Stimulated activated CD4-positive, alpha-beta T cell treated with anti-CD3 and anti-CD28 coated beads, Interleukin-1b, Interleukin-23, amount 100 ng/mL, for 48 hours (primary cell): ENCODE measurements at regions not wholly inside any gene's neighbourhood (a gene's known extent, or its start where the extent isn't known, plus 50 kb on each side); places are given as distances from the start of the nearest gene placed in this dataset.

Experiments
- DNase-seq: peaks from one replicate; pipeline ENCODE4 v3.0.0-alpha.2; 2020

DNA sequence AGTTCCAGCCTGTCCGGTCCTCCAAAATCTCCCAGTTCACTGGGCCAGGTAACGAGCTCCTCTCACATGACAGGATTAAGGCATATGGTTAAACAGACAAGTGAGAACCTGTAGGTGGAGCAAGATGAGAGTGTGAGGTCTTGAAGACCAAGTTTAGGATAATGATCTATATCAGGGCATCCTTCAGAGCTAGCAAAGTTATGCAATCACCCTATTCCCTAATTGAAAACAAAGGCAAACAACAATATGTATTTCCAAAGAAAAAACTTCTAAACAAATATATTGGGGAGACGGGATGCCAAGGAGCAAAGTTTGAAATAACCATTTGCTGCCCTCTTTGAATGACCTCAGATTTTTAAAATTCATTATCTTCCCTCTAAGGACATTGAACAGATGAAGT, 571.2 kb downstream of the BCL11B start:
- no peak for DNase-seq

DNA sequence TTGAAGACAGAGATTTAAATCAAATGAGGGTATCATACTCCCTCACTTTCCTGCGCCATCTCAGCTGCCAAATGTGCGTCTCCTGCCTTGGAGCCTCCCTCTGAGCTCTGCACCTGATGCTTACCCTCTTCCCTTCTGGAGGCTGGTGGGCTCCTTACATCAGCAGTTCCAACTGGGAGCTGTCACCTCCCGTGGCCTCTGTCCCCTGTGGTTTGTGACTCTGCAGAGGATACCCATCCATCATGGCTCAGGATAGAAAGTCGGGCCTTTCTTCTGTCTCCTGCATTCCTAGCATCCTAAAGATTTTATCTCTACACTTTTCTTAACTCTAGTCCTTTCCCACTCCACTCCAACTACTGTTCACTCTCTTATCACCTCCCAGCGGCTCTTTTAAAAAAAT, 570.6 kb downstream of the BCL11B start:
- no peak for DNase-seq

DNA sequence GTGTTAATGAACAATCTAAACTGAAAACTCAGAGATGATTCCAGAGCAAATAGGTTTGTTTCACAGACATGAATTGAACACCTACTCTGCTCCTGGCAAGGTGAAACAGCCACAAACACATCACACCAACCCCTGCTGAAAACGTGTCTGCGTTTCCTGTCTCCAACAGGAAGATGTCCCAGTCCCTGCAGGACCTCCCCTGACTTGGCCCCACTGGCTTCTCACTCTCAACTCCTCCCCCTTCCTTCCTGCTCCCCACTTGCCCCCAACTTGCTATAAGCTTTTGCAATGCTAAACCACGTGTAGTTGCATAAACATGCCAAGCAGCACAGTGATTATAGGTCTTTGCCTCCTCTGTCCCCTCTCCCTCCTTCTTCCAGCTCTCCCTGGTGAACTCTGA, 567.6 kb downstream of the BCL11B start:
- DNase-seq: no peak

- no peak for DNase-seq
Measured at GRCh38 chr14:98705871-98706300, 566.1 kb downstream of the BCL11B start.

DNA sequence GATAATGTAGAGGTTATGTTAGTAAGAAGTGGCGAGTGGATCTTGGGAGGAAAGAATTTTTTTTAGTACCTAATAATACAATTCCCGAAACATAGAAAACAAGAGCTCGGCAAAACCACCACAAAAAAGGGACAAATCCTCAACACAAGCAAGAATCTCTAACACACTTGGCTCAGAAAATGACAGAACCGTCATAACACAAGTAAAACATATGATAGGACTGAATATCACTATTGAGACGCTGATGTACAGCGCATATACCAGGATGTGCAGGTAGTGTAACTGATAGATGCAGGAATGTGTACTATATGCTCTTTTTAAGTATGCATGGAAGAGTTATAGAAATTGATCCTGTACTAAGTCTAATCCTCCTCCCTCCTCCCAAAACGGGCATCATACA, 564.5 kb downstream of the BCL11B start:
- no peak for DNase-seq

- DNase-seq: no peak
Measured at GRCh38 chr14:98708555-98708954, 563.4 kb downstream of the BCL11B start.

DNA sequence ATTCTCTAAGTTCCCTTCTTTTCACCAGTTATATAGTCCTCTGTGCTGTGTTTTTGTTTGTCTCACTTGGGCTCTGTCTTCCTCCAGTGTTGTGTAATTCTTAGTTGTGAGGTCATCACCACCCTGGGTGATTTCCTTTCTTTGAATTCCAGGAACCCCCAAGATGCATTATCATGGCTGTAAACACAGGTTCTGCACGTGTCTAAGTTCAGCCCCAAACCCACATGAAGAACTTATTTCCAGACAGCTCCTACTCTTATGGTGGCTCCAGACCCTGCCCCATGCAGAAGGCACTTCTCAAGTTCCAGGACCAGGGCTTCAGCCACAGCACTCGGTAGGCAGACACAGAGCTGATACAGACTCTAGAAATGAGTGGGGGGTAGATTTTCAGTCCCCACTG, 560.5 kb downstream of the BCL11B start:
- no peak for DNase-seq

GRCh38 chr14:98714626-98715425, 557.2 kb downstream of the BCL11B start:
- no peak for DNase-seq

DNA sequence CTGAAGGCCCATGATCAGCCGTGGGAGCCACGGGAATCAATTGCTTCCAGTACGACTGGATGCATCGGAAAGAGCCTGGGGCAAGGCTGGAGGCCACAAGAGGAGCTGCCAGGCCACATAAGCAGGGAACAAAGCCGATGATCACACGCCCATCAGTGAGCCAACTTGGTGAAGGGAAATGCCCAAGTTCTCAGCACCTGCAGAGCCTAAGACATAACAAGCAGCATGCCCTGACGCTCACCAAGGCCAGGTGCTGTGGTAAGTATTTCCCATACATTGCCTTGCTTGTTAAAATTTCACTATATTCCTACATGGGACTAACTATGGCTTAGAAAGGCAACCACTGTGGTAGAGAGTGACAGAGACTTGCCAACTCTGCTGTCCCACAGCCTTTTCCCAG, 555.9 kb downstream of the BCL11B start:
- DNase-seq: no peak

DNA sequence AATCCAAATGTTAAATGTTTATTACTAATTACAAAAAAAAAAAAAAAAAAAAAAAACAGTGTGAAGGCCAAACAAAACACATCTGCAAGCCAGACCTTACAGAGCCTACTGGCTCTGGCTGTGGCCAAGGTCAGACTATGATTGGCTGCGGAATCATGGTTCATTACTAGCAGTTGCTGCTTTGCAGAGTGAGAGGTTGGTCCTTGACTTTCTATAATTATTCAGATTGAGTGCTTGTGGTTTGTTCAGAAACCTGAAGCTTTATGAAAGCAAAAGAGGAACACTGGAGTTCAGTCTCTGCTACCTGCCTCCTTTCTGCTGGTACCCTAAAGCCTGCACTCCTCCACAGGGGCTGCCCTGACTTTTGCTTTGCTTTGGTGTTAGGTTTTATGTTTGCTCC, 550.9 kb downstream of the BCL11B start:
- no peak for DNase-seq

- DNase-seq: no peak
Measured at GRCh38 chr14:98724734-98725133, 547.3 kb downstream of the BCL11B start.

GRCh38 chr14:98725191-98725590, 546.8 kb downstream of the BCL11B start:
- DNase-seq: no peak

DNA sequence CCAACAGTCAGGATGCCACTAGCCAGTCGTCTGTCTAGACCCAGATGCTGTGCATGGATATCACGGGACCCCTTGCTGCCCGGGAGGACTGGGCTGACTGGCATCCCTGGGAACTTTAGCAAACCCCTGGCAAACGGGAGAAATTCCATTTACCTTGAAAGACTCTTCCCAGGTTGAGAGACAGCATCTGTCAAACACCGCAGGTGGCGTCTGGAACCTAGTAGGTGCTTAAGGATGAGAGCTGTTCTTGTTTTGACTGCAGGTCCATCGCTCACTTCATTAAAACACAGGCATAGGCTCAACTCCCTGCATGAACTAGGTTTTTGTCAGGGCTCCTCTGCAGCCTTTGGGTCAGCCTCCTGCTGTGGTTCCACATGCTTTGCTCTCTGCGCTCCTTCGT, 546.3 kb downstream of the BCL11B start:
- DNase-seq: no peak

GRCh38 chr14:98726585-98727405, 545.2 kb downstream of the BCL11B start:
- no peak for DNase-seq

GRCh38 chr14:98728024-98728423, 544.0 kb downstream of the BCL11B start:
- no peak for DNase-seq

- DNase-seq: no peak
Measured at GRCh38 chr14:98728836-98729235, 543.2 kb downstream of the BCL11B start.

- DNase-seq: no peak
Measured at GRCh38 chr14:98731286-98731685, 540.7 kb downstream of the BCL11B start.

DNA sequence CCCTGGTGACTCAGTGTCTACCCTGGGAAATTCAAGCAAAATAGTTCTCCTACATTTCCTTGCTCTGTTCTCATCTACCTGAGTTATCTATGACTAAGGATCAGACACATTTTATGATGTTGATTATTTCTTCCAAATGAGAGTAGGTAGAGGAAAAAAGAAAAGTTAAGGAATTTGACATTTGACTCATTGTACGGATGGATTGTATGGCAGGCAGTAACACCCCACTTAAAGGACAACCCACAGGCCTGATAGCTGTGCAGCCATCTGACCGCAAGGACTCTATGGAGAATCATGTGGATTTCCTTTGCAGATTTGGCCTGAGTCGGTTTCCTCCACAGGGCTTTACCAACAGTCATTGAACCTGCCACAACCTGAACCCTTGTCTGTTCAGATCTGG, 540.3 kb downstream of the BCL11B start:
- no peak for DNase-seq

DNA sequence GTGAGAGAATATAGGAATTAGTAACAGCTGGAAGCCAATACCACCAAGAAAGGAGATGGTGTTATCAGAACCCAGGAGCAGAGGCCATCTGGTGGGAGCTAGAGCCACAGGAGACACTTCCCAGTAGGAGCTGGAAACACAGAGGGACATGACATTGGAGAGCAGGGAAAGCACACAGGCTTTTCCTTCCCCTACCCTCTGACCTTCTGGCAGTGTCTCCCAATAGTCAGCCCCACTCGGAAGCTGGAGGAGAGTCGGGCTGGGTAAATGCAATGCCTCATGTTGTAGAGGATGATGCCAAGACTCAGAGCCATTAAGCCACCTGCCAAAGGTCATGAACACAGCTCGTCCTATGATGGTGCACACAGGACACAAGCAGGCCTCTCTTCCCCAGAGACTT, 538.5 kb downstream of the BCL11B start:
- DNase-seq: no peak

DNA sequence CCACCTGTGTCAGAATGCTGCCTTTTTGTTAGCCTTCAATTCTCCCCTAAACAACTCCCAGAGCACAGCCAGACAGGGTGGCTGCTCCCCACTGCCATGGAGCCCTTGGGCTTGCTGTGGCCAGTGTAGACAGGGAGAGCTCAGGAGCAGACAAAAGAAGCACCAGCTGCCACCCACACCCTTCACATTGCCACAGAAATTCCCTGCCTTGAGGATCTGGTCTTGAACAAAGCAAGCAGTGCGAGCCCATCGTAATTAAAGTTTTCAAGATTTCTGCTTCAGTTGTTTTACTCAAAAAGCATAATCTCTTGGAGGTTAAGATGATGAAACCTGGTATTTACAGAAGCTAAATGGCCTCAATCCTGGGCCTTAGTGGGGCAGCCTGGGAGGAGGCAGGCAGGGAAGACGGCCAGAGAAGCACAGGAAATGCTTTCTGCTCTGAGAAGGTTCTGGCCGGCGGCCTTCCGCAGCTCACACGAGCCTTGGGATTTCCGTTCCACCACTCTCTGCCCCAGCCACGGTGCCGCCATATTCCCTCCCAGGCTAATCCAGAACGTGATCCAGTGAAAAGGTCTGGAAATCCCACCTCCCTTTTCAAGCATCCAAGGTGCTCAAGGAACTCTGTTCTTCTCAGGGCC, 535.2 kb downstream of the BCL11B start:
- DNase-seq: no peak

- DNase-seq: no peak
Measured at GRCh38 chr14:98741523-98741922, 530.5 kb downstream of the BCL11B start.

GRCh38 chr14:98742001-98742400, 530.0 kb downstream of the BCL11B start:
- DNase-seq: no peak

DNA sequence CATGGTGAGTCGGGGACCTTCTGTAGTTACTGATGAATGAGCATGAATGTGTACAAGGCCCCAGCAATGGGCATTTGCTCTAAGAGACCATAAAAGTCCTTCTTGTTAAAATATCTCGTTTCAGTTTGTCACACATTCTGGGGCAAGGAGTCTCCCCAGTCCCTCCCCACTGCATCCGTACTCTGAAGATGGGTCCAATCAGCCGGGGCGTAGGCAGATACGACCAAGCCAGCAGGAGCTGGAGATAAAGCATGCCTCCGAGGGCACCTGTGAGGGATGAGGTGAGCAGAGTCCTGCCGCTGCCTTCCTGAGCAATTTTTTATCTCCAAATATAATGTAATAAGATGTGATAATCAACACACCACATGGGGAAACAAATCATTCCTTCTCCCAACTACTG, 528.5 kb downstream of the BCL11B start:
- no peak for DNase-seq

DNA sequence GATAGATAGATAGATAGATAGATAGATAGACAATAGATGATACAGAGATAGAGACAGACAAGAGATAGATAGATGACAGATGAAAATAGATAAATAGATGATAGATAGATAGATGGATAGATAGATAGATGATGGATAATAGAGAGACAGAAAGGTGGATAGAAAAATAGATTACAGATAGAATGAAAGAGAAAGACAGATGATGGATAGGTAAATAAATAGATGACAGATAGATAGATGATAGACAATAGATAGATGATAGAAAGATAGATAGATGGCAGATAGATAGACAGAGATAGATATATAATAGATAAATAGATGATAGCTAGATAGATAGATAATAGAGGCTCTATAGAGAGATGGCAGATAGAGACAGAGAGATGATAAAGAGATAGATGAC, 523.0 kb downstream of the BCL11B start:
- DNase-seq: no peak
